Endothelial cell of umbilical vein (primary cell): ENCODE measurements at regions not wholly inside any gene's neighbourhood (a gene's known extent, or its start where the extent isn't known, plus 50 kb on each side); places are given as distances from the start of the nearest gene placed in this dataset.

Experiments used
- BruUV-seq: library from RNA; stranded (reverse); fragments of 400-500 nt; replicated peaks from 2 replicates; lab custom pipeline; 2021; lab: Mats Ljungman, UMichigan
- CTCF ChIA-PET: fragments of 300-600, 350-600 bp; sonication (Branson Sonifier 250); formaldehyde crosslinking; loops from one replicate; lab custom pipeline; 2021; ENCODE audit warnings: antibody characterized with exemption, inconsistent platforms; lab: Charles Lee
- POLR2A ChIA-PET: fragments of 300-600, 350-600 bp; sonication (Branson Sonifier 250); formaldehyde crosslinking; loops from one replicate; lab custom pipeline; 2021; ENCODE audit warnings: antibody characterized with exemption, inconsistent platforms; lab: Charles Lee
- DNase-seq: peaks from one replicate; pipeline ENCODE4 v3.0.0-alpha.2; 2011; ENCODE audit warnings: low read depth, low spot score
- FAIRE-seq: peaks from 2 replicates; lab custom pipeline; 2011; peaks lifted over from hg19 to GRCh38; lab: Jason Lieb, UNC
- H2AFZ ChIP-seq: 2 replicates; pipeline ENCODE4 v1.6.0; 2012; ENCODE audit warnings: low read depth, low read length, control low read depth, inconsistent platforms
- H3K27ac ChIP-seq: 2 replicates; pipeline ENCODE4 v1.5.1; 2011; ENCODE audit warnings: low read depth, mild to moderate bottlenecking, control low read depth, low read length, moderate library complexity; ENCODE audit not compliant: insufficient read depth
- H3K27me3 ChIP-seq, 2 experiments: 2 replicates each; pipeline versions ENCODE4 v1.6.0 to v1.6.1; 2011; ENCODE audit warnings: low read length in 2 of 2, mixed read lengths in 1 of 2; ENCODE audit not compliant: control insufficient read depth in 2 of 2, insufficient read depth in 2 of 2
- H3K36me3 ChIP-seq, 2 experiments: 2 replicates in 1 of 2; 3 replicates in 1 of 2; pipeline ENCODE4 v1.5.1; 2011; ENCODE audit warnings: low read length in 2 of 2, mild to moderate bottlenecking in 1 of 2, moderate library complexity in 1 of 2; ENCODE audit not compliant: control insufficient read depth in 2 of 2, insufficient read depth in 2 of 2; ENCODE audit errors: extremely low read depth in 1 of 2
- H3K4me1 ChIP-seq: 3 replicates; pipeline ENCODE4 v1.5.1; 2011; ENCODE audit warnings: mild to moderate bottlenecking, low read length; ENCODE audit not compliant: control insufficient read depth, insufficient read depth; ENCODE audit errors: extremely low read depth
- H3K4me2 ChIP-seq: 2 replicates; pipeline ENCODE4 v1.6.1; 2011; ENCODE audit warnings: low read length, control low read depth, mixed read lengths; ENCODE audit not compliant: insufficient read depth
- H3K4me3 ChIP-seq, 3 experiments: fragments of 200-600 bp in 1 of 3; sonication (generic), shearing (Covaris generic) in 1 of 3; replicated peaks in 1 of 3; 2 replicates each; pipeline ENCODE4 v1.5.1; 2011 to 2016; ENCODE audit warnings: control low read depth in 3 of 3, low read length in 3 of 3, mild to moderate bottlenecking in 2 of 3, inconsistent platforms in 1 of 3, low read depth in 1 of 3, moderate library complexity in 1 of 3; ENCODE audit not compliant: insufficient read depth in 1 of 3
- H3K79me2 ChIP-seq: 2 replicates; pipeline ENCODE4 v1.6.0; 2012; ENCODE audit warnings: low read length, inconsistent platforms; ENCODE audit not compliant: control insufficient read depth, insufficient read depth
- H3K9ac ChIP-seq: replicated peaks from 2 replicates; pipeline ENCODE3; 2011; ENCODE audit warnings: low read length, control low read depth; ENCODE audit not compliant: insufficient read depth; ENCODE audit errors: extremely low read depth
- H3K9me1 ChIP-seq: replicated peaks from 3 replicates; pipeline ENCODE4 v1.6.0; 2011; ENCODE audit warnings: mild to moderate bottlenecking, low read length; ENCODE audit not compliant: control insufficient read depth, insufficient read depth; ENCODE audit errors: extremely low read depth
- H3K9me3 ChIP-seq: replicated peaks from 2 replicates; pipeline ENCODE4 v1.5.1; 2012; ENCODE audit warnings: low read length, inconsistent platforms; ENCODE audit not compliant: control insufficient read depth, insufficient read depth
- H4K20me1 ChIP-seq: replicated peaks from 2 replicates; pipeline ENCODE3; 2011; ENCODE audit warnings: mild to moderate bottlenecking, low read length; ENCODE audit not compliant: control insufficient read depth, insufficient read depth; ENCODE audit errors: extremely low read depth
- EZH2 ChIP-seq: IDR thresholded peaks from 2 replicates; pipeline ENCODE4 v1.6.1; 2012; ENCODE audit warnings: borderline replicate concordance, low read depth, mild to moderate bottlenecking, moderate library complexity, low read length, inconsistent platforms; ENCODE audit not compliant: severe bottlenecking
- FOS ChIP-seq: IDR thresholded peaks from 2 replicates; pipeline ENCODE4 v1.6.1; 2011; ENCODE audit warnings: mild to moderate bottlenecking, low read length, moderate library complexity, borderline replicate concordance; ENCODE audit not compliant: insufficient read depth
- GATA2 ChIP-seq: IDR thresholded peaks from 2 replicates; pipeline ENCODE4 v1.7.0; 2011; ENCODE audit warnings: low read depth, mild to moderate bottlenecking, moderate library complexity, mixed read lengths, low read length; ENCODE audit not compliant: insufficient read length, insufficient read depth
- MYC ChIP-seq: IDR thresholded peaks from one replicate; pipeline ENCODE4 v1.6.1; 2011; ENCODE audit warnings: mild to moderate bottlenecking, low read depth, low read length
- POLR2A ChIP-seq: IDR thresholded peaks from 2 replicates; pipeline ENCODE4 v1.6.1; 2012; ENCODE audit warnings: low read depth, mild to moderate bottlenecking, control low read depth, low read length
- POLR2AphosphoS5 ChIP-seq: IDR thresholded peaks from 2 replicates; pipeline ENCODE4 v1.6.1; 2012; ENCODE audit warnings: low read depth, mild to moderate bottlenecking, control low read depth, low read length, moderate library complexity; ENCODE audit not compliant: insufficient read depth
- dilution Hi-C: fragments of 300-500 bp; cut with MboI; formaldehyde crosslinking; loops from one replicate; pipeline ENCODE4 v1.15.0; 2019; ENCODE audit warnings: low sequenced_read_pairs; ENCODE audit not compliant: extremely low pct_ligation_motif_present
- intact Hi-C: fragments of 100-400 bp; cut with micrococcal nuclease; formaldehyde crosslinking; loops from one replicate; pipeline ENCODE4 v1.10.0; 2022
- TF ChIP-seq, protein P1 (sequence below), 2 donors: IDR thresholded peaks; 1 replicate in 1 of 2; 2 replicates in 1 of 2; pipeline ENCODE4 v1.5.1; 2011; ENCODE audit warnings: low read length in 2 of 2, mild to moderate bottlenecking in 2 of 2, moderate library complexity in 2 of 2, control low read depth in 1 of 2, inconsistent platforms in 1 of 2, low read depth in 1 of 2; ENCODE audit not compliant: insufficient read depth in 1 of 2; ENCODE audit errors: extremely low read depth in 1 of 2

DNA sequence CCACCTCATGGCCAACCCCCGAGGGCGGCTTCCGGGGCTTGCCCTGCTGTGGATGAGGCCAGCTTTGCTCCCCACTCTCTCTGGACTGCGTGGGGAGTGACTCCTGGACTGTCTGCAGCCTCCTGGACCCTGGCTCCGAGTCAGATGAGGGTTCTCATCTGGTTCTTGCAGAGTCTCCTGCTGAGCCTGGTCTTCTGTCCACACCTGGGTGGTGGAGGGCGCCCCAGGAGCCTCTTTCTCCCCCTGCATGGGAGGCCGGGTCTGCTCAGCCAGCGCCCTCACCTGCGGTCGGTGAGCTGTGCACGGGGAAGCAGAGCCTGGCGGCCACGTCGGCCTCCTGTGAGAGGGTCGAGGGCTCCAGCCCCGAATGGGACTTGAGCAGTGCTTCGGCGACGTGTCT, 78.3 kb downstream of the RTP5 start:
- intact Hi-C loops, result no loop called here
- H3K9me3 ChIP-seq, result no peaks in the 10 kb centered on the region
- FAIRE-seq (no peak), DNase-seq (no peak)
- no peaks in the 10 kb centered on the region for H3K79me2 ChIP-seq
- H3K9ac ChIP-seq, result no peak overlapping the region
- POLR2A ChIA-PET, result no interaction called here
- no peaks in the 10 kb centered on the region for H3K36me3 ChIP-seq
- H3K27ac ChIP-seq, result no peak overlapping the region
- BruUV-seq, result no TSS peak
- H4K20me1 ChIP-seq, result no peaks in the 10 kb centered on the region
- CTCF ChIA-PET, result no interaction called here
- no peak overlapping the region for H2AFZ ChIP-seq
- no peak overlapping the region for H3K4me2 ChIP-seq
- no peaks in the 10 kb centered on the region for H3K4me1 ChIP-seq
- H3K27me3 ChIP-seq, result no peaks in the 10 kb centered on the region
- no peaks in the 10 kb centered on the region for H3K9me1 ChIP-seq
- no peak for TF ChIP-seq POLR2A
- no peak for TF ChIP-seq POLR2AphosphoS5
- TF ChIP-seq FOS, result no peak
- no peak for TF ChIP-seq EZH2
- no peak for TF ChIP-seq GATA2
- TF ChIP-seq MYC, result no peak
- TF ChIP-seq, protein P1, sequence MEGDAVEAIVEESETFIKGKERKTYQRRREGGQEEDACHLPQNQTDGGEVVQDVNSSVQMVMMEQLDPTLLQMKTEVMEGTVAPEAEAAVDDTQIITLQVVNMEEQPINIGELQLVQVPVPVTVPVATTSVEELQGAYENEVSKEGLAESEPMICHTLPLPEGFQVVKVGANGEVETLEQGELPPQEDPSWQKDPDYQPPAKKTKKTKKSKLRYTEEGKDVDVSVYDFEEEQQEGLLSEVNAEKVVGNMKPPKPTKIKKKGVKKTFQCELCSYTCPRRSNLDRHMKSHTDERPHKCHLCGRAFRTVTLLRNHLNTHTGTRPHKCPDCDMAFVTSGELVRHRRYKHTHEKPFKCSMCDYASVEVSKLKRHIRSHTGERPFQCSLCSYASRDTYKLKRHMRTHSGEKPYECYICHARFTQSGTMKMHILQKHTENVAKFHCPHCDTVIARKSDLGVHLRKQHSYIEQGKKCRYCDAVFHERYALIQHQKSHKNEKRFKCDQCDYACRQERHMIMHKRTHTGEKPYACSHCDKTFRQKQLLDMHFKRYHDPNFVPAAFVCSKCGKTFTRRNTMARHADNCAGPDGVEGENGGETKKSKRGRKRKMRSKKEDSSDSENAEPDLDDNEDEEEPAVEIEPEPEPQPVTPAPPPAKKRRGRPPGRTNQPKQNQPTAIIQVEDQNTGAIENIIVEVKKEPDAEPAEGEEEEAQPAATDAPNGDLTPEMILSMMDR (IDR thresholded peaks at IDR 0.05; ENCODE audit: extremely low read depth in 1 of 2, insufficient read depth in 1 of 2, low read depth in 1 of 2, low read length in 2 of 2), result no peak
- dilution Hi-C loops, result no loop called here
- no peak overlapping the region for H3K4me3 ChIP-seq
